K562 (cell line): ENCODE measurements at regions not wholly inside any gene's neighbourhood (a gene's known extent, or its start where the extent isn't known, plus 50 kb on each side); places are given as distances from the start of the nearest gene placed in this dataset.

Source experiments
- ATAC-seq: fragments of 200-7000 bp; cut with Tn5 transposase; 3 replicates; pipeline ENCODE4 v1.9.1; 2020; ENCODE audit warnings: moderate library complexity
- BruUV-seq: library from RNA; stranded (reverse); fragments of 400-500 nt; replicated peaks from 2 replicates; lab custom pipeline; 2021; lab: Mats Ljungman, UMichigan
- CTCF ChIA-PET: fragments of 300-600 bp; formaldehyde crosslinking; extraction: SDS; loops from one replicate; lab custom pipeline; 2021; ENCODE audit warnings: low intra/inter-chr PET ratio; lab: Yijun Ruan, JAX
- POLR2A ChIA-PET: fragments of 300-600, 350-650 bp; sonication (Branson Sonifier 250); formaldehyde crosslinking; extraction: SDS; loops from one replicate; lab custom pipeline; 2021; ENCODE audit warnings: antibody characterized with exemption, inconsistent platforms; lab: Yijun Ruan, JAX
- DNase-seq, 4 experiments: peaks; one replicate each; pipeline versions ENCODE4 v3.0.0 to v3.0.0-alpha.2; 2011 to 2018; ENCODE audit warnings: low spot score in 3 of 4, mixed read lengths in 3 of 4; ENCODE audit errors: extremely low read depth in 1 of 4
- FAIRE-seq: peaks from 2 replicates; lab custom pipeline; 2011; peaks lifted over from hg19 to GRCh38; lab: Jason Lieb, UNC
- H2AFZ ChIP-seq: 2 replicates; pipeline ENCODE4 v1.6.0; 2011; ENCODE audit warnings: low read depth, low read length, control low read depth, inconsistent platforms
- H3K27ac ChIP-seq: fragments of 200-600 bp; 3 replicates; pipeline ENCODE4 v1.8.0; 2011; ENCODE audit warnings: low read depth, mild to moderate bottlenecking, control low read depth, inconsistent platforms, low read length, moderate library complexity, mixed read lengths; ENCODE audit errors: extremely low read depth
- H3K27me3 ChIP-seq, 2 experiments: fragments of 300-600 bp in 1 of 2; 2 replicates in 1 of 2; 3 replicates in 1 of 2; pipeline versions ENCODE4 v1.6.0 to v1.8.0; 2011; ENCODE audit warnings: inconsistent platforms in 2 of 2, low read length in 2 of 2, mild to moderate bottlenecking in 1 of 2, mixed read lengths in 1 of 2, moderate library complexity in 1 of 2; ENCODE audit not compliant: control insufficient read depth in 2 of 2, insufficient read depth in 2 of 2
- H3K36me3 ChIP-seq: fragments of 300-600 bp; 3 replicates; pipeline ENCODE4 v1.8.0; 2011; ENCODE audit warnings: mild to moderate bottlenecking, low read length, inconsistent platforms; ENCODE audit not compliant: control insufficient read depth, insufficient read depth
- H3K4me1 ChIP-seq, 2 experiments: fragments of 200-600 bp in 1 of 2; replicated peaks in 1 of 2; 2 replicates in 1 of 2; 3 replicates in 1 of 2; pipeline versions ENCODE4 v1.5.1 to v1.8.0; 2011; ENCODE audit warnings: inconsistent platforms in 2 of 2, low read length in 2 of 2, mild to moderate bottlenecking in 1 of 2, mixed read lengths in 1 of 2, moderate library complexity in 1 of 2; ENCODE audit not compliant: control insufficient read depth in 2 of 2, insufficient read depth in 2 of 2
- H3K4me2 ChIP-seq: 2 replicates; pipeline ENCODE4 v1.6.1; 2011; ENCODE audit warnings: low read length, control low read depth, inconsistent platforms, mixed read lengths; ENCODE audit not compliant: insufficient read depth
- H3K4me3 ChIP-seq: fragments of 200-600 bp; sonication (generic), shearing (Covaris generic); 2 replicates; pipeline ENCODE4 v1.5.1; 2016; ENCODE audit warnings: control low read depth, inconsistent platforms
- H3K79me2 ChIP-seq: fragments of 200-600 bp; 3 replicates; pipeline ENCODE4 v1.8.0; 2011; ENCODE audit warnings: low read length, inconsistent platforms; ENCODE audit not compliant: control insufficient read depth, insufficient read depth
- H3K9ac ChIP-seq, 2 experiments: 2 replicates each; pipeline versions ENCODE4 v1.6.0 to v1.6.1; 2011; ENCODE audit warnings: low read depth in 2 of 2, low read length in 2 of 2, control low read depth in 1 of 2, inconsistent platforms in 1 of 2, mild to moderate bottlenecking in 1 of 2, mixed read lengths in 1 of 2; ENCODE audit not compliant: insufficient read depth in 1 of 2
- H3K9me1 ChIP-seq: one replicate; pipeline ENCODE4 v1.6.0; 2011; ENCODE audit warnings: inconsistent platforms, mild to moderate bottlenecking, low read length, moderate library complexity; ENCODE audit not compliant: control insufficient read depth, insufficient read depth
- H3K9me3 ChIP-seq: replicated peaks from 2 replicates; pipeline ENCODE4 v1.5.1; 2011; ENCODE audit warnings: low read depth, low read length, inconsistent platforms; ENCODE audit not compliant: control insufficient read depth, insufficient read depth
- H4K20me1 ChIP-seq: replicated peaks from 2 replicates; pipeline ENCODE4 v1.6.1; 2011; ENCODE audit warnings: low read length, inconsistent platforms, mixed read lengths; ENCODE audit not compliant: control insufficient read depth, insufficient read depth
- BRD9 ChIP-seq: fragments of 450-650 bp; IDR thresholded peaks from 2 replicates; pipeline ENCODE4 v1.6.1; 2018; ENCODE audit warnings: low read depth; ENCODE audit not compliant: partially characterized antibody
- CEBPG ChIP-seq, 3 experiments: fragments of 200-800 bp in 1 of 3; sonication (Bioruptor generic) in 1 of 3; sonication (generic) in 1 of 3; formaldehyde crosslinking in 1 of 3; IDR thresholded peaks in 2 of 3; conservative IDR thresholded peaks in 1 of 3; 2 replicates each; pipeline versions ENCODE4 v1.6.1 to v1.8.0; 2016 to 2022; ENCODE audit warnings: missing compliant biosample characterization in 2 of 3, missing genetic modification characterization in 2 of 3, mild to moderate bottlenecking in 1 of 3, missing genetic modification reagents in 1 of 3
- CSDE1 ChIP-seq, 2 experiments: fragments of 450-650 bp; IDR thresholded peaks; 2 replicates each; pipeline ENCODE4 v1.6.1; 2016; ENCODE audit warnings: mild to moderate bottlenecking in 1 of 2
- E2F1 ChIP-seq: sonication (generic); formaldehyde crosslinking; IDR thresholded peaks from 2 replicates; pipeline ENCODE4 v1.8.1; 2023; ENCODE audit warnings: mild to moderate bottlenecking, missing genetic modification reagents, moderate library complexity
- FOXJ3 ChIP-seq: sonication (generic); formaldehyde crosslinking; IDR thresholded peaks from 2 replicates; pipeline ENCODE4 v1.4.0; 2020; ENCODE audit warnings: mild to moderate bottlenecking, missing genetic modification reagents
- FOXO4 ChIP-seq: fragments of 450-650 bp; formaldehyde crosslinking; IDR thresholded peaks from 2 replicates; pipeline ENCODE4 v1.4.0; 2020; ENCODE audit warnings: mild to moderate bottlenecking, moderate library complexity
- HDAC8 ChIP-seq: fragments of 450-650 bp; IDR thresholded peaks from 2 replicates; pipeline ENCODE4 v1.6.1; 2016; ENCODE audit warnings: mild to moderate bottlenecking, missing genetic modification characterization, moderate library complexity, missing compliant biosample characterization
- IRF2 ChIP-seq: sonication (generic); formaldehyde crosslinking; IDR thresholded peaks from 2 replicates; pipeline ENCODE4 v1.8.1; 2022; ENCODE audit warnings: mild to moderate bottlenecking, missing genetic modification reagents
- MEF2A ChIP-seq: IDR thresholded peaks from 2 replicates; pipeline ENCODE4 v1.6.1; 2011; ENCODE audit warnings: low read depth, mild to moderate bottlenecking, low read length, moderate library complexity; ENCODE audit not compliant: control insufficient read depth
- RBM17 ChIP-seq: fragments of 200-400 bp; formaldehyde crosslinking; IDR thresholded peaks from 2 replicates; pipeline ENCODE4 v1.6.1; 2017; ENCODE audit warnings: low read depth, mild to moderate bottlenecking, low read length, borderline replicate concordance
- SOX6 ChIP-seq: fragments of 450-650 bp; IDR thresholded peaks from 2 replicates; pipeline ENCODE4 v1.6.1; 2014; ENCODE audit warnings: mild to moderate bottlenecking
- STAG1 ChIP-seq: sonication (generic); formaldehyde crosslinking; IDR thresholded peaks from 2 replicates; pipeline ENCODE4 v1.5.0; 2020; ENCODE audit warnings: missing genetic modification reagents, borderline replicate concordance
- TCF3 ChIP-seq: sonication (generic); formaldehyde crosslinking; IDR thresholded peaks from 2 replicates; pipeline ENCODE4 v1.4.0; 2020; ENCODE audit warnings: mild to moderate bottlenecking, missing genetic modification reagents
- ZNF311 ChIP-seq: fragments of 250-450 bp; sonication (Bioruptor Pico); IDR thresholded peaks from 2 replicates; pipeline ENCODE4 v1.4.0; 2020; ENCODE audit warnings: mild to moderate bottlenecking, moderate library complexity
- WGBS: fragments of 100-300 bp; shearing (Covaris generic); methylation state at CpG from one replicate; pipeline ENCODE4 v1.1.6; 2016; ENCODE audit warnings: low coverage, mixed read lengths; ENCODE audit not compliant: insufficient coverage; ENCODE audit errors: missing lambda C conversion rate; 5-methylcytosine and 5-hydroxymethylcytosine counted together
- in situ Hi-C: fragments of 300-500 bp; cut with MboI; formaldehyde crosslinking; loops from 4 replicates; pipeline ENCODE4 v1.15.0; 2018; ENCODE audit warnings: inconsistent platforms, mixed read lengths
- intact Hi-C: fragments of 100-400 bp; cut with micrococcal nuclease; formaldehyde crosslinking; loops from 2 replicates; pipeline ENCODE4 v1.14.2; 2022

GRCh38 chr21:35721701-35722100, 338.6 kb downstream of the SETD4 start:
- Histone ChIP-seq H3K9ac (no peak overlapping the region), H3K4me1 (no peaks in the 10 kb centered on the region), H3K4me3 (no peak overlapping the region), H3K9me3 (no peaks in the 10 kb centered on the region), H3K27ac (no peak overlapping the region), H3K9me1 (no peaks in the 10 kb centered on the region), H3K27me3 (peaks cover 0 to 8% of the 10 kb centered on the region in 2 experiments; a peak in 1 of 5 replicates), H4K20me1 (no peaks in the 10 kb centered on the region), H3K79me2 (no peaks in the 10 kb centered on the region), H3K36me3 (no peaks in the 10 kb centered on the region), H3K4me2 (no peak overlapping the region), H2AFZ (no peak overlapping the region)
- no TSS peak for BruUV-seq
- intact Hi-C loops = no loop called here
- POLR2A ChIA-PET = no interaction called here
- CTCF ChIA-PET = no interaction called here
- DNase-seq = no peak
- in situ Hi-C loops = no loop called here
- no peak for ATAC-seq
- 0% methylated on average over 4 of the region's 4 CpGs for WGBS
- TF ChIP-seq RBM17 = no peak
- no peak for TF ChIP-seq IRF2 (CRISPR knock-in tag)
- TF ChIP-seq CSDE1 (IDR thresholded peaks at IDR 0.05) = no peak
- no peak for TF ChIP-seq BRD9
- TF ChIP-seq STAG1 = no peak
- no peak for TF ChIP-seq MEF2A
- TF ChIP-seq HDAC8 (tag) = no peak
- TF ChIP-seq ZNF311 (CRISPR knock-in tag) = no peak
- TF ChIP-seq TCF3 (CRISPR knock-in tag) = no peak
- no peak for TF ChIP-seq FOXJ3
- no peak for TF ChIP-seq FOXO4 (CRISPR knock-in tag)
- no peak for TF ChIP-seq CEBPG (CRISPR knock-in tag; IDR thresholded peaks at IDR 0.05)
- no peak for TF ChIP-seq CEBPG (tag; conservative IDR thresholded peaks at IDR 0.05 in 1 of 2, IDR thresholded peaks at IDR 0.05 in 1 of 2)
- TF ChIP-seq SOX6 = no peak
- TF ChIP-seq E2F1 = no peak
- FAIRE-seq = no peak
